Right atrium auricular region (tissue), 2 donors: ENCODE measurements at regions not wholly inside any gene's neighbourhood (a gene's known extent, or its start where the extent isn't known, plus 50 kb on each side); places are given as distances from the start of the nearest gene placed in this dataset.

Source experiments
- DNase-seq: peaks from one replicate; pipeline ENCODE4 v3.0.0-alpha.2; 2019; ENCODE audit warnings: low spot score
- H3K27ac ChIP-seq, 2 donors: fragments of 200-600 bp; sonication (generic); 1 replicate in 1 of 2; 2 replicates in 1 of 2; pipeline ENCODE4 v1.5.1; 2016 to 2019
- H3K27me3 ChIP-seq, 2 donors: fragments of 200-600 bp; sonication (generic); one replicate each; pipeline versions ENCODE4 v1.5.1 to v1.6.0; 2017 to 2019
- H3K36me3 ChIP-seq: fragments of 200-600 bp; sonication (generic); one replicate; pipeline ENCODE4 v1.5.1; 2016
- H3K4me1 ChIP-seq, 2 donors: fragments of 200-600 bp; sonication (generic); one replicate each; pipeline versions ENCODE4 v1.5.1 to v1.6.0; 2017 to 2019
- H3K4me3 ChIP-seq, 2 donors: fragments of 200-600 bp; sonication (generic); 1 replicate in 1 of 2; 2 replicates in 1 of 2; pipeline ENCODE4 v1.5.1; 2017 to 2019; ENCODE audit warnings: mild to moderate bottlenecking in 1 of 2, moderate library complexity in 1 of 2
- H3K9me3 ChIP-seq, 2 donors: fragments of 200-600 bp; sonication (generic); one replicate each; pipeline ENCODE4 v1.5.1; 2019
- TF ChIP-seq, protein P1 (sequence below), 2 donors: fragments of 200-600 bp; sonication (generic); IDR thresholded peaks; one replicate each; pipeline ENCODE4 v1.5.1; 2019; ENCODE audit warnings: antibody characterized with exemption in 2 of 2

DNA sequence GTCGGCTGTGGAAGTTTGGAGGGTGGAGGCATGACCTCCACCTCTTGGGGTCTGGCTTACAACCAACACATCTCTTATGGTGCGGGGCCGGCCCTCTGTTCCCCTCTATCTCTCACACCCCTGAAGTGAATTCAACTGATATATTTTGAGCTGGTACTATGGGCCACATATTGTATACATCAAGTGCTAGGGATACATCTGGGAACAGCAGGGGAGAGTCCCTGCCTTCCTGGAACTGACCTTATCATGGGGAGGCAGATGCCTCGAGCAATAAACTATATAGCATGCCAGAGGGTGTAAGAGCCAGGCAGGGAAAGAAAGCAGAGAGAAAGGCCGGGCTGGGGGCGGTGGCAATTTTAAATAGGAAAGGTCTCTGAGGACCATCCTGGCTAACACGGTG lies 60.4 kb upstream of the TRPM1 start:
- TF ChIP-seq, protein P1, sequence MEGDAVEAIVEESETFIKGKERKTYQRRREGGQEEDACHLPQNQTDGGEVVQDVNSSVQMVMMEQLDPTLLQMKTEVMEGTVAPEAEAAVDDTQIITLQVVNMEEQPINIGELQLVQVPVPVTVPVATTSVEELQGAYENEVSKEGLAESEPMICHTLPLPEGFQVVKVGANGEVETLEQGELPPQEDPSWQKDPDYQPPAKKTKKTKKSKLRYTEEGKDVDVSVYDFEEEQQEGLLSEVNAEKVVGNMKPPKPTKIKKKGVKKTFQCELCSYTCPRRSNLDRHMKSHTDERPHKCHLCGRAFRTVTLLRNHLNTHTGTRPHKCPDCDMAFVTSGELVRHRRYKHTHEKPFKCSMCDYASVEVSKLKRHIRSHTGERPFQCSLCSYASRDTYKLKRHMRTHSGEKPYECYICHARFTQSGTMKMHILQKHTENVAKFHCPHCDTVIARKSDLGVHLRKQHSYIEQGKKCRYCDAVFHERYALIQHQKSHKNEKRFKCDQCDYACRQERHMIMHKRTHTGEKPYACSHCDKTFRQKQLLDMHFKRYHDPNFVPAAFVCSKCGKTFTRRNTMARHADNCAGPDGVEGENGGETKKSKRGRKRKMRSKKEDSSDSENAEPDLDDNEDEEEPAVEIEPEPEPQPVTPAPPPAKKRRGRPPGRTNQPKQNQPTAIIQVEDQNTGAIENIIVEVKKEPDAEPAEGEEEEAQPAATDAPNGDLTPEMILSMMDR (IDR thresholded peaks at IDR 0.05), result no peak
- Histone ChIP-seq H3K9me3 (no peaks in the 10 kb centered on the region), H3K27ac (no peak overlapping the region), H3K4me1 (no peaks in the 10 kb centered on the region), H3K27me3 (no peaks in the 10 kb centered on the region), H3K36me3 (no peaks in the 10 kb centered on the region), H3K4me3 (no peak overlapping the region)
- peak; percentile 13 for DNase-seq

DNA sequence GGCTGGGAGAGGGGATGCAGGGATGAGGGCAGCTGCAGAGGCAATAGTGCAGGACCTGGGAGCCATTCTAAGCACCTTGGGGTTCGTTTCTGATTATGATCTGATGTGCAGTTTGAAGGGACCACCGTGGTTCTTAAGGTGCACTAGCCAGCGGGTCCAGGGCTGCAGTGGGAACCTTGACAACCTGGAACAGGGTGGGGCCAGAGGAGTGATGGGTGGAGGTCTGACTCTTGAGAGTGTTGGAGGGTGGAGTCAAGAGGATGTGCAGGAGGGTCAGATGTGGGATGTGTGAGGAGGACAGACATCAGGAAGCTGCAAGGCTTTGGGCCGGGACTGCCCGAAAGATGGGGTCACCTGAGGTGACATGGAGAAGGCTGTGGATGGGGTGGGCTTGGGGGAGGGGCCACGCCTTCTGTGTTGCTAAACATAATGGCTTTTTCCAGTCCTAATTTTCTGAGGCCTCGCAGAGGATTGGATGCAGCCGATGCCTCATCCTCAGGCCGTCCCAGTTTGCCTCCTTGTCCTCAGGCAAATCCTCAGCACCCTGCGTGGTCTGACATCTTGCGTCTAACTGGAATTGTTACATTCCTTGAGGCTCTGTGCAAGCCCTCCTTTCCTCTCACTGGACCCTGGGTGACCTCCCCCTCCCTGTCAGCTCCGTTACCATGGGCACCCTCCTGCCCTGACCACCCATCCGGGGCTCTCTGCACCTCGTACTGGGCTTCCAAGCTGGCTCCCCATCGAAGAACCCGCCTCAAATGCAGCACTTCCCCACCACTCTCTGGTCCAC lies 61.4 kb upstream of the TRPM1 start:
- DNase-seq, result peak; percentile 42
- Histone ChIP-seq H3K9me3 (no peaks in the 10 kb centered on the region), H3K4me1 (no peaks in the 10 kb centered on the region), H3K36me3 (no peaks in the 10 kb centered on the region), H3K27ac (no peak overlapping the region), H3K4me3 (no peak overlapping the region), H3K27me3 (no peaks in the 10 kb centered on the region)
- TF ChIP-seq, protein P1 (IDR thresholded peaks at IDR 0.05), result no peak

DNA sequence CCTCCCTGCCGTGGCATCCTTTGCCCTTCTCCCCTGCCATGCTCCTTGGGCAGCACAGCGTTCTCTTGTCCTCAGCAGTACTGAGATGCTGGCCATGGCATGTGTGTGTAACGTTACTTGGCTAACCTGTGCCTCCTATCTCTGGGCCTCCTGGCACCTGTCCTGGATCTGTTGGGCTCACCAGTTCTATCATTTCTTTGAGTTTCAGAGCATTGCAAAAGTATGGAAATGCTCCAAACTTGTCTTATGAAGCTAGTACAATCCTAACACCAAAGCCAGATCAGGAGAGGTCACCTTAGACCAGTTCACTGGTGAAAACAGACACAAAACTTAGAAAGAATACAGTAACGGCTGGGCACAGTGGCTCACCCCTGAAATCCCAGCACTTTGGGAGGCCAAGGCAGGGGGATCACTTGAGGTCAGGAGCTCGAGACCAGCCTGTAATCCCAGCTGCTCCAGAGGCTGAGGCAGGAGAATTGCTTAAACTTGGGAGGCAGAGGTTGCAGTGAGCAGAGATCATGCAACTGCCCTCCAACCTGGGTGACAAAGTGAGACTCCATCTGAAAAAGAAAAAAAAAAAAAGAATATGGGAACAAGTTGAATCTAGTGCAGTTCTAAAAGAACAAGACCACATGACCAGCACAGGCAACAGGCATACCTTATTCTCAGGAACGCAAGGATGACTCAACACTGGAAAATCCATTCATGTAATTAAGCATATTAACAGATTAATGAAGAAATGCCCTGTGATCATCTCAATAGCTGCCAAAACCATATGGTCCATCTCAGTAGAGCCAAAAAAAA lies 62.4 kb upstream of the TRPM1 start:
- H3K4me3 ChIP-seq, result no peak overlapping the region
- H3K36me3 ChIP-seq, result no peaks in the 10 kb centered on the region
- no peaks in the 10 kb centered on the region for H3K4me1 ChIP-seq
- no peaks in the 10 kb centered on the region for H3K9me3 ChIP-seq
- DNase-seq, result peak; percentile 32
- H3K27ac ChIP-seq, result no peak overlapping the region
- TF ChIP-seq, protein P1 (IDR thresholded peaks at IDR 0.05), result no peak
- no peaks in the 10 kb centered on the region for H3K27me3 ChIP-seq

DNA sequence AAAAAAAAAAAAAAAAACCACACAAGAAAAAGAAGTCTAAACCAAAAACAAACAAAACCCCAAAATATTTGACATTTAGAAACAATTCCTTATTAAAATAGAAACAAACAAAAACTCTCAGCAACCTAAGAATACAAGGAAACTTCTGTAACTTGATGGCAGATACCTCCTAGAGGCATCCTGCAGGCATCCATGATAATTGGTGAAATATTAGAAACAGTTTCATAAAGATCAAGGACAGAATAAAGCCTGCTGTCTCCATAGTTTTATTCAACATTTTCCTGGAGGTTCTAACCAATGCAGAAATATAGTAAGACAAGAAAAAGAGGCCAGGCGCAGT lies 63.0 kb upstream of the TRPM1 start:
- TF ChIP-seq, protein P1 (IDR thresholded peaks at IDR 0.05), result no peak
- Histone ChIP-seq H3K27me3 (no peaks in the 10 kb centered on the region), H3K36me3 (no peaks in the 10 kb centered on the region), H3K9me3 (no peaks in the 10 kb centered on the region), H3K27ac (no peak overlapping the region), H3K4me1 (no peaks in the 10 kb centered on the region), H3K4me3 (no peak overlapping the region)
- peak; percentile 9 for DNase-seq

DNA sequence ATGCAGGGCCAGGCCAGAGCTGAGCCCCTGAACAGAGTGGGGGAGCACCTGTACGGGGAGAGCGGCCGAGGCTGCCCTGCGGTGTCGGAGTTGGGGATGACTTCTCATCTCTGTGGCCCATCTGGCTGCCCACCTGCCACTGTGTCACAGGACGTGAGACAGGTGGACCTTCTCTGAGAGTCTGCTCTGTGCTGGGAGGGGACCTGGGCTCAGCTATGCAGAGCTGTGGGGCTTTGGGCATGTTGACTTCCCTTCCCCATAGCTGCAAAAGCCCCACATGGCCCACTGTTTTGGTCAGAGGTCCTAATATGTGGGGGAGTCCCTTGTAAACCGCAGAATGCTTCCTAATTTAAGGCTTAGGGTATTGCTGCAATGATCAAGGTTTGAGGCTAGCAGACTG lies 68.0 kb upstream of the TRPM1 start:
- H3K27me3 ChIP-seq, result no peaks in the 10 kb centered on the region
- no peaks in the 10 kb centered on the region for H3K4me1 ChIP-seq
- DNase-seq, result peak; percentile 40
- no peak overlapping the region for H3K4me3 ChIP-seq
- H3K27ac ChIP-seq, result no peak overlapping the region
- H3K36me3 ChIP-seq, result no peaks in the 10 kb centered on the region
- no peaks in the 10 kb centered on the region for H3K9me3 ChIP-seq
- TF ChIP-seq, protein P1 (IDR thresholded peaks at IDR 0.05), result no peak
